HG02610 (cell line): ENCODE measurements at regions not wholly inside any gene's neighbourhood (a gene's known extent, or its start where the extent isn't known, plus 50 kb on each side); places are given as distances from the start of the nearest gene placed in this dataset.
"Not testable (repeated sequence)": the region's sequence is repeated elsewhere in the genome, so short reads cannot be mapped to it uniquely, and the experiment has no call there.

ENCODE experiments used
- ATAC-seq: cut with Tn5 transposase; IDR thresholded peaks from one replicate; pipeline ENCODE4 v1.9.1; 2021; ENCODE audit warnings: mild to moderate bottlenecking, moderate library complexity; ENCODE audit not compliant: unreplicated experiment

GRCh38 chr13:78876915-78877549, 218.1 kb upstream of the OBI1 start:
- ATAC-seq = no peak

- ATAC-seq = peak; percentile 65
These were observed 217.0 kb upstream of the OBI1 start for GRCh38 chr13:78875792-78876580.

GRCh38 chr13:78868991-78869390, 210.0 kb upstream of the OBI1 start:
- no peak for ATAC-seq

GRCh38 chr13:78867655-78868054, 208.7 kb upstream of the OBI1 start:
- no peak for ATAC-seq

- ATAC-seq = not testable (repeated sequence)
These were observed 207.1 kb upstream of the OBI1 start for GRCh38 chr13:78866076-78866475.

GRCh38 chr13:78862446-78862845, 203.5 kb upstream of the OBI1 start:
- ATAC-seq = no peak

GRCh38 chr13:78852709-78853108, 193.8 kb upstream of the OBI1 start:
- ATAC-seq = no peak

- no peak for ATAC-seq
These were observed 186.9 kb upstream of the OBI1 start for GRCh38 chr13:78845656-78846365.

- ATAC-seq = no peak
These were observed 185.2 kb upstream of the OBI1 start for GRCh38 chr13:78844106-78844505.

- ATAC-seq = no peak
These were observed 182.5 kb upstream of the OBI1 start for GRCh38 chr13:78841358-78841963.

GRCh38 chr13:78836238-78836784, 177.4 kb upstream of the OBI1 start:
- no peak for ATAC-seq

- ATAC-seq = no peak
These were observed 173.5 kb upstream of the OBI1 start for GRCh38 chr13:78832461-78832860.

GRCh38 chr13:78830508-78830907, 171.6 kb upstream of the OBI1 start:
- no peak for ATAC-seq

- no peak for ATAC-seq
These were observed 170.9 kb upstream of the OBI1 start for GRCh38 chr13:78829821-78830220.

- no peak for ATAC-seq
These were observed 168.5 kb upstream of the OBI1 start for GRCh38 chr13:78827471-78827870.

GRCh38 chr13:78826936-78827335, 168.0 kb upstream of the OBI1 start:
- ATAC-seq = no peak

GRCh38 chr13:78826312-78826711, 167.4 kb upstream of the OBI1 start:
- ATAC-seq = no peak

GRCh38 chr13:78820541-78820940, 161.6 kb upstream of the OBI1 start:
- no peak for ATAC-seq

GRCh38 chr13:78816592-78816991, 157.6 kb upstream of the OBI1 start:
- no peak for ATAC-seq

- ATAC-seq = no peak
These were observed 157.2 kb upstream of the OBI1 start for GRCh38 chr13:78816154-78816553.

- peak; percentile 60 for ATAC-seq
These were observed 147.5 kb upstream of the OBI1 start for GRCh38 chr13:78806457-78806856.
